NCI-H128 (cell line): ENCODE measurements at regions not wholly inside any gene's neighbourhood (a gene's known extent, or its start where the extent isn't known, plus 50 kb on each side); places are given as distances from the start of the nearest gene placed in this dataset.
"Not testable (repeated sequence)": the region's sequence is repeated elsewhere in the genome, so short reads cannot be mapped to it uniquely, and the experiment has no call there.

Experiments used
- DNase-seq: peaks from one replicate; lab custom pipeline; 2025; ENCODE audit not compliant: unreplicated experiment; lab: John Stamatoyannopoulos, UW

DNA sequence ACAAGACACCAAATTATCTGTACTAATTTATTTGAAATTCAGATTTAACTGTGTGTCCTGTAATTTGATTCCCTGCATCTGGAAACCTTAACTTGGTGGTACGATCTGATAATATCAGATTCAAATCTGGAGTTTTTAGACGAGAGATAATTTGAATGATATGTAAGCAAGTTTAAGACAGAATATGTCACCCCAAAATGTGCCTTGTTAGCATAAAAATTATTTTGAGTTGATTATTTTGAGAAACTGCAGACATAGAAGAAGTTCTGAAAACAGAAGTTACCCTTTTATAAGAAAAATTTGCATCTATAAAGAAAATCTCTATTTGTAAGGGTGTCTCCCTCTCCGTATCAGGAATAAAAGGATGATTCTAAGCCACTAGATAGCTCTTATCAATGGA lies 1202.8 kb downstream of the ROBO2 start:
- DNase-seq: no peak

DNA sequence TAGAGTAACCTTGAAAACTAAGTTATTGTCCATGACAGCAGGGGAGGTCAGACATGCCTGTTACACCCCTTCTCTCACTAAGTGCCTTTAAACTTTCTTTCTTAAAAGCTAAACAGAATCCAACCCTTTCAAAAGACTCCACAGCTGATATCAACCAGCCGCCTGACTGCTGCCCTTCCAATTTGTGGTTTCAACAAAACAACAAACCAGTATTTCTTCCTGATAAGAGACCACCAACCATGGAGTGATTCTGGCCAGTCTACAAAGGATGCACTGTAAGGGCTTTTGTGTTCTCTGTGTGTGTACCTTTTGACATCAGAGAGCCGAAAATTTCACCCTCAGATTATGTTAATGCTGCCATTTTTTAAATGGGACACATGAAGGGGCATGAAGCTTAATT lies 1204.2 kb downstream of the ROBO2 start:
- DNase-seq: no peak

DNA sequence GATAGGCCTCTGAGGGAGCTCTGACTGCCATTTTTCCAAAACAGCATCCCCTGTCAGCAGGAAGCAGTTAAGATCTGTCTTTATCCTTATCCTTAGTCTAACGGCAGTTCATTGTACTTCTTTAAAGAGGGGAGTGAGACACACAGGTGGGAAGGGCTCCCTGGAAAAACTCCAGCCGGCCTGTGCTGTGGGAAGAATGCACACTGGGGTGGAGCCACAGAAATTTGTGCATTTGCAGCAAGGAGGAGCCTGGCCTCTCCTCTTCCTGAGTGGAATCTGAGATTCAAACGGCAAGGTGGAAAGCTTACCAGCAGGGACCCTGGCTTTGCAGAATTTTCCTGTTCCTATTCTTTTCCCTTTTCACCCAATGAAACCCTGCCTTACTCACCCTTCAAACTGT lies 1209.4 kb downstream of the ROBO2 start:
- no peak for DNase-seq

DNA sequence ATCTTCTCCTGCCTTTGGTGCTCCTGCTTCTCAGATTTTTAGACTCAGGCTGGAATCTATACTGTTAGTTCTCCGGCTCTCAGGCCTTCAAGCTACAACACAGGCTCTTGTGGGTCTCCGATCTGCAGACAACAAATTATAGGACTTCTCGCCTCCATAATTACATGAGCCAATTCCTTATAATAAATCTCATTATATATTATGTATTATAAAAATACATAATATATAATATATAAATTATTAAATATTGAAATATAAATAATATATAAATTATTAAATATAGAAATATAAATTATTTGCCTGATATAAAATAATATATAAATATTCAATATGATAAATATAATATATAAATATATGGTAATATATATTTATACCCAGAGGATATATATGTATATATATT lies 1214.0 kb downstream of the ROBO2 start:
- DNase-seq: no peak

DNA sequence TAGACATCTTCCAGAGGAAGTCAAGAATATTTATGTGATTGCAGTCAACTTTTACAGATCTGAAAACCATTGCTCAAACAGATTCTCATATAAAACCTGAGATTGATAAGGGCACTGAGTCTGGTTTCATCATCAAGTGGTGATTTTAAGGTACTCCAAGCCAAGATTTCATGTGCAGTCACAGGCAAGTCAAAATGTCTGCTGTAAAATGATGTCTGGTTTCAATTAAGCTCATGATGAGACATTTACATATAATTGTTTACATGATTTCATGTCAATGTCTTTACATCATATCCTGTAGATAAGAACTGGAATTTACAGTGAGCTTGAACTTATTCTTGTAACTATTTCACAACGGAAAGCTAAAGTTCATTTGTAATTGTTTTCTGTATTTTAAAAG lies 1215.5 kb downstream of the ROBO2 start:
- no peak for DNase-seq

DNA sequence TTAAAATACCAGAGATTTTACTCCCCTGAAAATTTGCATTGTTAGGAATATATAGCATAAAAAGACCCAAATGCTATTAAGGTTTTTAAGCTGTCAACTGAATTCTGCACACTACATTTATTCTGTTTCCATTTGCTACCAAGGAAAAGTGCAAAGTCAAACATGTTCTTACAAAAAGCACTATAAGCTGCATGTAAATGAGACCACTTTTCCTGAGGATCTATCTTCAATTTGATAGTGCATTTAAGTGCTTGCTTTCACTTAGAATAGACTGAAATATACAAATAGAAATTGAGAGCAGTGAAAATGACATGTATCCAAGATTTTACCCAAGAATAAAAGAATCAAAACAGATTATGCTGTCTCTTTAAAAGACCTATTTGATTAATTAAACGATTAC lies 1216.2 kb downstream of the ROBO2 start:
- no peak for DNase-seq

DNA sequence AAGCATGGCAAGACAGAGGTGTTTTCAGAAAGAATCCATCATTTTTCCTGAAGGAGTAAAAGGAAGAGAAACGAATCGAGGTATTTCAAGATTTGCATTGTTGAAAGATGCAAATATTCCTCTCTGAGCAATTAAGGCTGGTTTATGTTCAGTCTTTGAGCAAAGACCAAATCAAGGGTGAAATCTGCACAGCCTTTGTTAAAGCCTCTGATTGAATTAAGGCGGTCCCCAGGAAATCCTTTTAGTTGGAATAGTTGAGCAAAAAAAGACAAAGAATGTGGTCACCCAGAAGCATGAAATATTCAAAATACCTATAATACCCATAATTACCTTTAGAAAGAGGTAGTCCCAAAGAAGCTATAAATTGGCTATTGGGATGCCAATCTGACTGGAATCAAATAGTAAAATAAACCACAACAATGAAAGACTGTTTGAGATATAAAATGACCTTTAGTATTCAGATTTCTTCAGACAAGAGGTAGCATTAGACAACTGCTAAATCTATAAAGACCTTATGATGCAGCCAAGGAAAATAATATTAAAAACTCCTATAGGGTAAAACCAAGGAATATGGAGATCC lies 1218.1 kb downstream of the ROBO2 start:
- no peak for DNase-seq

DNA sequence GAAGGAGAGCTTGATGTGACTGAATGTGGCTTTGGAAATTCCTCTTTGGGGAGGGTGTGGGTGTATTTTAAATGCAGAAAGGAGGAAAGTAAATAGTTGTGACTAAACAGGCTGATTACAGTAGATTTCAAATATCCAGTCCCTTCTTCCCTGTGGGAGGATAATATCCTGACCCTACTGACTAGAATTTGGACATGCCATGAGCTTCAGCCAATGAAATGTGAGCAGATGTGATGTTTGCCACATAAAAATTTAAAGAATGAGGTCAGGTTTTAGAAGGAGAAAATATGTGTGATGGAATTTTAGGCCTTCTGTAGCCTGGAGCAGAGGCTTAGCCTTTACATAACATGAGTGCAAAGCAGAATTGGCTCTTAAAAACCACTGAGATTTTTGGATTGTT lies 1218.9 kb downstream of the ROBO2 start:
- DNase-seq: no peak

DNA sequence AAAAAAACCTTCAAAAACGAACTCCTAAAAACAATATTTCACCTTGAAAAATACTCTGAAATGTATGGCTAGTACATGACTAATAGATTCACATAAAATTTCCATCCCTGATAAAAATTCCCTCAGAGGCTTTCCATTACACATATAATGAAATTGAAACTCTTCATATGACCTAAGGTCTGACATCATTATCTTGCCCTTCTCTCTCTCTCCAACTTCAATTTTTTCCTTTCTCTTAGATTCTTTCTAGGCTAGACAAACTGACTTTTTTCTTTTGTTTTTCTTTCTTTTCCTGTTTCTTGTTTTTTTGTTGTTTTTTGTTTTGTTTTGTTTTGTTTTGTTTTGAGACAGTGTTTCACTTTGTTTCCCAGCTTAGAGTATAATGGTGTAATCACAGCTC lies 1220.5 kb downstream of the ROBO2 start:
- no peak for DNase-seq

DNA sequence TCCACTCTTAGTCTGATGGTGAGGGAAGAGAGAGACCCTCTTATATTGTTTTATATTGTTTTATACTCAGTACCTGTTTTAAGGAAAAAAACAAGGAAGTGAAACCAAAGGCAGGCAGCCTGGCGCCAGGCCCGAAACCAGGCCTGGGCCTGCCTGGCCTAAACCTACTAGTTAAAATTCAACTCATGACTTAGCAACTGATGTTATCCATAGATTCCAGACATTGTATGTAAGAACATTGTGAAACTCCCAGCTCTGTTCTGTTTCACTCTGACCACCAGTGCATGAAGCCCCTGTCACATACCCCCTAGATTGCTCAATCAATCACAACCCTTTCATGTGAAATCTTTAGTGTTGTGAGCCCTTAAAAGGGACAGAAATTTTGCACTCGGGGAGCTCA lies 1226.7 kb downstream of the ROBO2 start:
- DNase-seq: not testable (repeated sequence)

DNA sequence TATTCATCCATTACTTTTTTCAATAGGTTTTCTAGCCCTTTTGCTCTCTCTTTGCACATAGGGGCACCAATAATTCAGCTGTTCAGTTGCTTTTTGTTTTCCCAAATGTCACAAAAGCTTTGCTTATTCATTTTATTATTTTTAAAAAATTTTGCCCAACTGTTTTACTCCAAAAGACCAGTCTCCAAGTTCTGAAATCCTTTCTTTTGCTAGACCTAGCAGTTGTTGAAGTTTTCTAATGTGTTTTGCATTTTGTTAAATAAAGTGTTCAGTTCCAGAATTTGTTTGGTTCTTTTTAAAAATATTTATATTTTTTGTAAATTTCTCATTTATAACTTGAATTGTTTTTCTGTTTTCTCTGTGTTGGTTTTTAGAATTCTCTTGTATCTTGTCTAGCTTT lies 1227.3 kb downstream of the ROBO2 start:
- no peak for DNase-seq

DNA sequence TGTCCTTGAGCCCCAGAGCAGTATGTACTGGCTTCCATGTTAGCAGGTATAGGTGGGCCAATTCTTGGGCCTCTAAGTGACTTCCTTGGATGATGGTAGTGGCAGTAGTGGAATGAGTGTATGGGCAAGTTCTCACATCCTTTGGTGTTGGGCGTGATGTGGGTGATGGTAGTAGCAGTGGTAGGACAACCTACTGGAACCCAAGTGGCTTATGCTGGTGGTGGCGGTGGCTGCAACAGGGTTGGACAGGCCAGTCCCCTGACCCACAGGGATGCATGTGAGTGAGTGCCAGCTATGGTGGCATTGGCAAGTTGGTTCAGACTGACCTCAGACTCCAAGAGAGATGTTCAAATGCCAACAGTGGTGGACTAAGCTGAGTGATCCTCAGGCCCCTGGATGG lies 1228.2 kb downstream of the ROBO2 start:
- no peak for DNase-seq

DNA sequence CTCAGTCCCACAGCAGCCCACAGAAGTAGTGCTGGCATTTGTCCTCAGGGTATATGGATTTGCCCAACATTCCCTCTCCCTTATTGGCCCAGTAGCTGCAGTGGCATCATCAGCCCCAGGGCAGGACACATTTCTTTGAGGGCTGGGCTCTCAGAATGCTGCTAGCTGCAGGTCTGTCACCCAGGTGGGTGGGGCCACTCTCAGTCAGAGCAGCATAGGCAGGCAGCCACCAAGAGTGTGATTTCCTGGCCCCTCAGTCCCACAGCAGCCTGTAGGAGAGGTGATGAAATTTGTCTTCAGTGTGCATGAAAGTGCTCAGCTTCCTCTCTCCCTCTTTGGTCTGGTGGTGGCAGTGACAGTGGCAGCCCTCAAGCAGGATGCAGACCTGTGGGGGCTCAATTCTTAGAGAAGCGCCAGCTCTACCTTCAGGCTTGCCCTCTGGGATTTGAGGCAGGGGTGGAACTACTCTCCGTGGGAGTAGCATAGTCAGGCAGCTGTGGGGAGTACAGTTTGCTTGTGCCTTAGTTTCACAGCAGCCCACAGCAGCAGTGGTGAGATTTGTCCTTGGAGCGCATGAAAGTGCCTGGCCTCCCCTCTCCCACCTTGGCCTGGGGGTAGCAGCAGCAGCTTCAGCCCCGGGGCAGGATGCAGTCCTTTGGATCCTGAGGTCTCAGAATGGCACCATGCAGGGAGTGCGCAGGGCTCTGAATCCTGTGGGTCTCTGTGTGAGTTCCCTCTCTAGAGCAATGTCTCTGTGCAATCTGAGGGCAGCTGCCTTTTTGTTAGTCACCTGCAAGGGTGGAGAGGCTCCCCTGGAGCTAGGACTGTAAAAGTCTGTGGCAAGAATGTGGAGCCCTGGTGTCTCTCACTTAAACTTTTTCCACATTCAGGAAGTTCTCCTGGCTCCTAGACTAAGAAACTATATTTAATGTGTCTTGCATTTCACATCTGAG lies 1229.1 kb downstream of the ROBO2 start:
- DNase-seq: no peak

DNA sequence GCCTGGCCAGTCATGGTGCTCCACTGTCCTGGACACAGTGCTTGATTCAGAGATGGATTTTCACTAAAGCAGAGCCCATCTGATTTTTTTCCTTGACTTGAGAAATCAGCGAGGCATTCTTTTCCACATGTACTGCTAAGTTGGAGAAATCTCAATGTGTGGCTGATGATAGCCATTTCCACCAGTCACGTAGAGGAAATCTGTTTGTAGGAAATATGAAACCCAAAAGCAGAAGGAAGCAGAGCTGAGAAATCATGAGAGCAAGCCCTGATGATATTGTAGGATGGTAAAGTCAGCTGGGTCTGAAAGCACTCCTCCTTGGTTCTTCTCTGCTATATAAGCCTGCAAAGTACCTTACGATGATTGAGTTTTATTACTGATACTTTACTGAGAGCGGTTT lies 1233.4 kb downstream of the ROBO2 start:
- DNase-seq: no peak

DNA sequence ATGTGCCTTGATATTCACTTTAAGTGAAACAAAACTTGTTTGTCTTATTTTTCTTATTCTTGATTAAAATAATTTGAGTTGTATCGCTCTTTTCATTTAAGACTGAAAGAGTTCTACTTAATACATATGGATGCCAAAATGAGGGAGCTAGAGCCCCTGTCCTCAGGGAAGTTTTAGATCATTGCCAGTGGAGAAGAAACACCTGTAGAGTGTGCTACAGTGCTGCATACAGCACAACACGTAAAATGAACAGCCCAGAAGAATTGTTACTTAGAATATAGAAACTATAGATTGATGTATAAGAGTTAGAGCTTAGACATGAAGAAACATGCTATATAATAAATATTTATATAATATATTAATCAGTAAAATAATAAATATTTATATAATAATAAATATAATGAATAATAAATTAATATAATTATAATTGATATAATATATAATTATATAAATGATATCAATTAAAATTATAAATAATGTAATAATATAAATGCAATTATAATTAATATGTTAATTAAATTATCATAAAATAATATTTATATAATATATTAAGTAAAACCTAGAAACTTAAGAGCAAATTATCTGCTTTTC lies 1234.7 kb downstream of the ROBO2 start:
- no peak for DNase-seq

DNA sequence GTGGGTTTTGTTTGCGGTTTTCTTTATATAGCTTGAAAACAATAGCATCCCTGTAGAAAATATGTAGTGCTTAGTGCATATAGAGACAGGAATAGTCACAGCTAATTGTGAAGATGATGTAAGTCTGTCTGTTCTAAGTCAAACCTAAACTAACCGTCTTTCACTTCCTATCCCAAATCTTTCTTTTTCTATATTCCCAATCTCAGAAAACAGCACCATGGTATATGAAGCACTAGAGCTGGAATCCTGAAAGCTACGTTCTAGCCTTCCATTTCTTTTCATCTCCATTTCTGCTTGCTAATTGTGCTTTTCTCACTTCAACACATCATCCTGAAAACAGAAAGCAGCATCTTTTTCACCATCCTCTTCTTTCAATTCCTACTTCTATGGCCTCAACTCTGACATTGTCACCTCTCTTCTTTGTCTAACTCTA lies 1235.5 kb downstream of the ROBO2 start:
- DNase-seq: no peak

DNA sequence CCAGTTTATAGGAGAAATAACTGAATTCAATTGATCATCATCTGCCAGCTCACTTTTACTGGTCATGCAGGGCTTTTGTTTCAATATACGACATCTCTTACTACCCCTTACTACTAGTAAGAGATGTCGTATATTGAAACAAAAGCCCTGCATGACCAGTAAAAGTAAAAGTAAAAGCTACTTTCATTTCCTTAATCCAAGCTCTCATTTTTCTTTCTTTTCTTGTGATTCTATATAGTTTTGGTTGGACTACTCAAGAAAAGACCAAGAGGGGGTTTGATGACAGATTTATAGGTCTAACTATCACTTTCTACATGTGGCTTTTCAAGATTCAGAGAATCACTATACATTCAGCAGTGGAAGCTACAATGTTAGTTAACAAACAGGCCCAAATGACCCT lies 1237.3 kb downstream of the ROBO2 start:
- DNase-seq: no peak

DNA sequence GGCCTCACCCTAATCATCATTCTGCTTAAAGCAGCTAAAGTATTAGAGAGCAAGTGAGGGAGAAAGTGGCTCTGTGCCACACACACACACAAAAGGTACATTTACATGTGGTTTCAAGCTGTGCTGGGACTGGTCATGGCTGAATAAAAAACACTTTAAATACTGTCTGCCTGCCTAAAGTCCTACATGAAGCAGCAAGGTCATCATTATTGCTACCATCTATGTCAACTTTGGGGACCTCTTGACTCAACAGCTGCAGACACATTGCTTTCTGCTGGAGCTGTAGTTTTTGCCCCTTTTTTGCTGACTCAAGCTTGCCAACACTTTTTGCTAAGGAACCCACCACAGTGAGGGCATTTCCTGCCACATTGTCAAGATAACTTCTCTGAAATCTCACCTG lies 1237.9 kb downstream of the ROBO2 start:
- no peak for DNase-seq

DNA sequence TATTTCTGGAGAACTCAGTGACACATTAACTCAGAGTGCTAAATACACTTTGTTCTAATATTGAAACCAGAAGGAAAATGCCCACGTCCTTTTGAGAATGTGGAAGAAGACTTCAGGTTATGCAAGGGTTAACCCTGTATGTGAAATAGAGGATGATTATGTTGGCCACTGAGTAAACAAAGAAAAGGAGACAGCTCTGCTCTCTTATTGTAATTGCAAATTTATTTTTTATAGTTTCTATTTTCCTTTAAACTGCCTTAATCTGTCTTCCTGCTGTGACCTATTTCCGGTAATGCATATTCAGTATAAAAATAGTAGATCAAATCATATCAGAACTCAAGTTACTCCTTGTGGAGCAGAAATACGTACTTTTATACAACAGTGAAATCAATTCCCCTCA lies 1239.2 kb downstream of the ROBO2 start:
- no peak for DNase-seq

DNA sequence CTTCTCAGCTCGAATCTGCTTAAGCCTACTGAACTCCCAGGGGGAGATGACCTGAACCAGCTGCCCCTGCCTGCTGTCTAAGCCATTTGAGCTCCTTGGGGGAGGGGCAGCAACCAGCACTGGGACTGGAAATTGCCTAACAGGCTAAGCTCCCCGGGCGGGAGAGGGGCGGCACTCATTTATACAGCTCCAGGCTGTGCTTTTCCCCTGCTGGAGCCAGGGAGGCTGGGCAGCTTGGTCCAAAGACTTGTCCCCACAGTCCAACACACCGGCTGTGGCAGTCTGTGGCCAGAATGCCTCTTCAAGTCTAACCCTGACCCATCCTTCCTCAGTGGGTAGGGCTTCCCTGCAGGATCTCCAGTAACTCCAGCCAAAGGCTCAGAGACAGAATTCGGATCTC lies 1241.5 kb downstream of the ROBO2 start:
- DNase-seq: no peak

DNA sequence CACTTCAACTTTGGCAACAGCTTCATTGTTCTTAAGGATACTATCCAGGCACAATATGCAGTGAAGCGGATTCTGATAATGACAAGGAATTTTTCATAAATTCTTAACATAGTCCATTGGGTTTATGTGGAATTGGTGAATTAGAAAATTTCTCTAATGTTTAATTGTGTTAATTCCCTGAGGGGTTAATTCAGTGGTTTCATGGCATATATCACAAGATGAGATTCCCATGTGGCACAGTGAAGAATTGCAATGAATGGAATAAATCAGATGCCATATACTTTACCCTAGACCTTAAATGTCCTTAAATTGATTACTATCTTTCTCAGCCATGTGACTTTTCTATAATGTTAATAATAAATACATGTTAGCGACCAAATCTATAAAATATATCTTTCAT lies 1244.1 kb downstream of the ROBO2 start:
- DNase-seq: no peak

DNA sequence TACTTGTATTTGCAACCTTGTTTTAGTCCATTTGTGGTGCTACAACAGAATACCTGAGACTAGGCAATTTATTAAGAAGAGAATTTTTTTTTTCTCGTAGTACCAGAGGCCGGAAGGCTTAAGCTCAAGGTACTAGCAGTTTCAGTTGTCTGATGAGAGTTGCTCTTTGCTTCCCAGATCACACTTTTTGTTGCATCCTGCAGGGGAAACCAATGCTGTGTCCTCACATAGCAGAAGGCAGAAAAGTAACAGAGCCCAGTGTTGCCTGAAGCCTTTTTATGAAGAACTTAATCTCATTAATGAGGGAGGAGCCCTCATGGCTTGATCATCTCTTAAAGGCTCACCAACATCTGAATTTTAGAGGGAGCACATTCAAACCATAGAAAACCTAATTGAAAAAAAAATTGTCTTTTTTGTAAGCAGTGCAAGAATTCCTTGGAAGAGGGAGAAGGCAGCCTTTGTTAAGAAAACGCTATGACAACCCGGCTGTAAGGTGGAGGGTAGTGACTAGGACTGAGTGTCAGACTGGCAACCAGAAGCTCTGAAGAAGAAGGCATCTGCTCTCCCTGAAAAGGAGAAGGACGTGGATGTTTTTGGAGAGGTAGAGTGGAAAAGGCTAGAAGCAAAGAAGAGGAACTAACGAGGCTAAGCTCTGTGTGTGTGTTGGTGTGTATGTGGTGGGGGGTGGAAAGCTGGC lies 1245.3 kb downstream of the ROBO2 start:
- no peak for DNase-seq
